ENCODE measurements at regions not wholly inside any gene's neighbourhood (a gene's known extent, or its start where the extent isn't known, plus 50 kb on each side); places are given as distances from the start of the nearest gene placed in this dataset.

DNA sequence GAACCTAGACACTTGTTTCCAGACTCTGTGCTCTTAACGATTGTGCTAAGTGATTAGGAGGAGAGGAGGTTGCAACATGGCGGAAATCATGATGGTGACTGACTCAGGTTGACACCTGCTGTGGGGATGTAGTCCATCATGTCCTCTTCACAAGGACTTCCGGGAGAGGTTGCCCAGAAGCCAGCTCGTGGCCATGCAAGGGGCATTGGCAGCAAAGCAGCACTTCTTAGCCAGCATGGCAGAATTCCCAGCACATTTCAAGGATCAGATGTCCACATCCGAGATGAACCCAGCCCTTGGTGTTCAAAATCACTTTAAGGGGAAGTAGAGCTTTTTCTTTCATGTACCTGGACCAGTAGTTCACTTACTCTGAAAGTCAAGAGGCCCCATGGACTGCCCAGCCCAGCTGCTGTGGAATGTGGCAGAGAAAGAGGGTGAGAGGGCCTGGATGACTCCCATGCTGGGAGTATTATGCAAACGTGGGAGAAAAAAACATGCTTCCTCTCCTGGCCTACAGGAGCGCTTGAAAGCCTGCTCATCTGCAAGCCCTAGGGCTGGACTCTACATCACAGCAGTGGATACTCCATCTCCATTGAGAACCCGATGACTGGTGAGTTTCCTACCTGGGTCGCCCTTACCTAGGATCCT is 65.5 kb downstream of the IRX6 start:
- ChIA-PET POLR2A (no interaction called here), CTCF (interaction anchor here (0.8 to 1.1 kb wide), 3 partner anchors 9 to 26 kb away, joined by 3 read pairs; no protein-coding TSS in a partner anchor)
- TF ChIP-seq, protein P1, sequence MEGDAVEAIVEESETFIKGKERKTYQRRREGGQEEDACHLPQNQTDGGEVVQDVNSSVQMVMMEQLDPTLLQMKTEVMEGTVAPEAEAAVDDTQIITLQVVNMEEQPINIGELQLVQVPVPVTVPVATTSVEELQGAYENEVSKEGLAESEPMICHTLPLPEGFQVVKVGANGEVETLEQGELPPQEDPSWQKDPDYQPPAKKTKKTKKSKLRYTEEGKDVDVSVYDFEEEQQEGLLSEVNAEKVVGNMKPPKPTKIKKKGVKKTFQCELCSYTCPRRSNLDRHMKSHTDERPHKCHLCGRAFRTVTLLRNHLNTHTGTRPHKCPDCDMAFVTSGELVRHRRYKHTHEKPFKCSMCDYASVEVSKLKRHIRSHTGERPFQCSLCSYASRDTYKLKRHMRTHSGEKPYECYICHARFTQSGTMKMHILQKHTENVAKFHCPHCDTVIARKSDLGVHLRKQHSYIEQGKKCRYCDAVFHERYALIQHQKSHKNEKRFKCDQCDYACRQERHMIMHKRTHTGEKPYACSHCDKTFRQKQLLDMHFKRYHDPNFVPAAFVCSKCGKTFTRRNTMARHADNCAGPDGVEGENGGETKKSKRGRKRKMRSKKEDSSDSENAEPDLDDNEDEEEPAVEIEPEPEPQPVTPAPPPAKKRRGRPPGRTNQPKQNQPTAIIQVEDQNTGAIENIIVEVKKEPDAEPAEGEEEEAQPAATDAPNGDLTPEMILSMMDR (IDR thresholded peaks at IDR 0.05; ENCODE audit: control extremely low read depth, extremely low read depth, low read depth, missing control alignments): no peak
- no peak for DNase-seq (ENCODE audit: extremely low spot score)

DNA sequence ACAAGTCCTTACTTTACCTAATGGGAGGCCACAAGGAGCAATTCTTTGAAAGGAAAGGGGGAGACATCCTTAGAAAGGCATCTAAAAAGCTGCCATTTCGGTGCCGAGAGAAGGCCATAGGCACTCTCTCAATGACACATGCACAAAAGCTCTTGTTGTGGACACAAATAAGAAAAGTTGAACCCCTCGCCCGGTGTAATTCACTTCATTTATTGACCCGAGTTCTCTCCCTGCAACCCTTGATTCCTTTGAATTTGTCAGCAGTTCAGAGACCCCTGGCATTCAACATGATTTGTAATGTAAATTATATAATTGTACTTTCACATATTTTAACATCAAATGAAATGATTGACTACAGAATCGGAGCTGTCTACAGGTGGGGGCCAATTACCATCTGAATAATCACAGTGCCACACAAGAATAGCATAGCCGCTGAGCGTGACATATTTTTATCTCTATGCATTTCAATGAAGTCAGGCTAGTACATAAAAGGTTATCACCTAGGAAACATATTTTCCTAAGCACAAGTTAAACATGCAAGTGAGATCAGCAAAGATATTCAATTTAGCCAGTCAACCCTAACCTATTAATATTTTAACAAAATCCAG is 66.7 kb downstream of the IRX6 start:
- ChIA-PET CTCF (interaction anchor here (0.9 to 1.1 kb wide), 3 partner anchors 11 to 12 kb away, joined by 3 to 4 read pairs (median 3); no protein-coding TSS in a partner anchor), POLR2A (no interaction called here)
- DNase-seq (ENCODE audit: extremely low spot score): no peak
- TF ChIP-seq, protein P1 (IDR thresholded peaks at IDR 0.05; ENCODE audit: control extremely low read depth, extremely low read depth, low read depth, missing control alignments): no peak

DNA sequence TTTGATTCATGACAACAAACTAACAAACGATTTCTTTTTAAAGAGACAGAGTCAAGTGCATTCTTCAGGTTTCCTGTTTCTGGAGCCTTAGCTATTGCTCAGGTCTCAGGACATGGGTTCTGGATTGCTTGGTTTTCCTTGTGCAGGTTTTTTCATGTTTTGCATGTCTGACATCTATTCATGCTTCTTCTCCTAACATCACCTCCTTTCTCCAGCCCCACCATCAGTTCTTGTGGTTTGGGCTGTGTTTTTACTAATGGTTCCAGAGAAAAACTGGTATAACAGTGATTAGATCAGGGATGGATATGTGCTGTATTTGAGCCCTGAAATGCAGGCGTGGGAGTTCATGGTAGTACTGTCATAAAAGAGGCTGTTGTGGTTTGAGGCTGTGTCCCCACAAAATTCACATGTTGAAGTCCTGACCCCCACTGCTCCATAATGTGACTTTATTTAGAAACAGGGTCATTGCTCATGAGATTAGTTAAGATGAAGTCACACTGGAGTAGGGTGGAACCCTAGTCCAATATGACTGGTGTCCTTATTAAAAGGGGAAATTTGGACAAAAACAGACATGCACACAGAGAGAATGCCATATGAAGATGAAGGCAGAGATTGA is 67.9 kb downstream of the IRX6 start:
- CTCF ChIA-PET: interaction anchor here (0.9 to 1.0 kb wide), 2 partner anchors 9 to 11 kb away, joined by 3 to 4 read pairs; no protein-coding TSS in a partner anchor
- POLR2A ChIA-PET: no interaction called here
- TF ChIP-seq, protein P1 (IDR thresholded peaks at IDR 0.05; ENCODE audit: control extremely low read depth, extremely low read depth, low read depth, missing control alignments): no peak
- no peak for DNase-seq (ENCODE audit: extremely low spot score)

DNA sequence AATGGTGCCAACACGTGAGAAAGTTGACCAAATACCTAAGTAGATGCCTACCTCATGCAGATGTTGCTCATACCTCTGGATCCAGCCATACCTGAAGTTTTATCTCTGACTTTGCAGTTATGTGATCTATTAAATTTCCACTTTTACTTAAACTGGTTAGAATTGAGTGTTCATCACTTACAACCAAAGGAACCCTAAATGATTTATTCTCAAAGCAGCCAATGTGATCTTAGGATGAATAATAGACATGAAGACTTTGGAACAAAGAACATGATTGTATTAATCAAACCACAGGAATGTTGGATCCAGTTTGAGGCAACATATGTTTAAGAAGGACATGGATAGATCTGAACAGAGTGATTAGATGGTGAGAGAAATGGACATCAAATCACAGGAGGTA is 68.7 kb downstream of the IRX6 start:
- CTCF ChIA-PET: no interaction called here
- TF ChIP-seq, protein P1 (IDR thresholded peaks at IDR 0.05; ENCODE audit: control extremely low read depth, extremely low read depth, low read depth, missing control alignments): no peak
- POLR2A ChIA-PET: no interaction called here
- DNase-seq (ENCODE audit: extremely low spot score): no peak

DNA sequence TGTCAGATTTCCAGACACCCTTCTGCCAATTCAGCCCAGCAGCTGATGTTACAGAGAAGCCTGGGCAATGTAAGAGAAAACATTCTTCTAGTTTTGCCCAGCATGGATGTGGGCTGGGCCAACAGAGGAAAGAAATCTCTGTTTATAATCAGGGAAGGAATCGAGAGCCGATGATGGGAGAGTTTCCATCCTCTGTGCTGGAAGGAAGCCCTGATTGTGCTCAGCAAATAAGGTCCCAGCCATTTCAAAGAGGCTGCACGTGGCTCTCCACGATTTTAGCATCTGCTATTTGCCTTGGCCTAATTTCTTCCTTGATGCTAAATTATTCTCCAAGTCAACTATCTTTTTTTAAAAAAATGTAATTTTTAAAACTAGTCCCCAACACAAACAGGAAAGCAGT is 70.0 kb downstream of the IRX6 start:
- DNase-seq (ENCODE audit: extremely low spot score): no peak
- POLR2A ChIA-PET: no interaction called here
- CTCF ChIA-PET: no interaction called here
- TF ChIP-seq, protein P1 (IDR thresholded peaks at IDR 0.05; ENCODE audit: control extremely low read depth, extremely low read depth, low read depth, missing control alignments): no peak

DNA sequence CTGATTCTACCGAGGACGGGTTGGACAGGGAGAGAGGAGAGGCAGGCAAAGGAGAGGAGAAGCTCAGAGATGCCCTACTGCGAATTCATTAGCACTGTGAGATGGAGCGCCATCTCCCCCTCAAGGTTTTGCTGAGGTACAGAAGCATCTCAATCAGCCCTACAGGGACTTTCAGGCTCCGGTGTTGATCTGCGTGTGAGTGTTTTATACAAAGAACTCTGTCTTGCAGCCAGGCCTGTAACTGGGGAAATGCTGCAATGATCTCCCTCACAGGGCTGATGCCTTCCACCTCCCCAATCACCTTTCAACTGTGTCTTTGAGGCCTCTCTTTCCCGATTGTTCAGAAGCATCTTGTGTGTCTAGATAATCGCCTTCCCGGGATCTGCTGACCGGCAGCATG is 74.8 kb downstream of the IRX6 start:
- DNase-seq (ENCODE audit: extremely low spot score): no peak
- TF ChIP-seq, protein P1 (IDR thresholded peaks at IDR 0.05; ENCODE audit: control extremely low read depth, extremely low read depth, low read depth, missing control alignments): no peak
- ChIA-PET CTCF (interaction anchor here (1.2 to 1.9 kb wide), 2 partner anchors 13 to 66 kb away, joined by 3 to 7 read pairs; no protein-coding TSS in a partner anchor), POLR2A (no interaction called here)

Measured in GM10248 (cell line).